PFSK-1 (cell line): ENCODE measurements at regions not wholly inside any gene's neighbourhood (a gene's known extent, or its start where the extent isn't known, plus 50 kb on each side); places are given as distances from the start of the nearest gene placed in this dataset.

Experiments used
- POLR2AphosphoS5 ChIP-seq: IDR thresholded peaks from 2 replicates; pipeline ENCODE4 v1.6.1; 2012; ENCODE audit warnings: low read depth, mild to moderate bottlenecking, control low read depth, low read length, moderate library complexity
- REST ChIP-seq, 2 experiments: IDR thresholded peaks; 2 replicates each; pipeline versions ENCODE4 v1.6.1 to v1.8.0; 2011 to 2012; ENCODE audit warnings: low read depth in 2 of 2, low read length in 2 of 2, control low read depth in 1 of 2, inconsistent platforms in 1 of 2, mild to moderate bottlenecking in 1 of 2, moderate library complexity in 1 of 2; ENCODE audit not compliant: insufficient read depth in 1 of 2
- SIN3A ChIP-seq: IDR thresholded peaks from 2 replicates; pipeline ENCODE4 v1.6.1; 2012; ENCODE audit warnings: mild to moderate bottlenecking, low read length, moderate library complexity, borderline replicate concordance; ENCODE audit not compliant: insufficient read depth

- TF ChIP-seq POLR2AphosphoS5 (no peak), REST (IDR thresholded peaks at IDR 0.05; ENCODE audit: insufficient read depth in 1 of 2, low read depth in 2 of 2, low read length in 2 of 2) (no peak), SIN3A (no peak)
These were observed 1044.6 kb upstream of the GJE1 start for GRCh38 chr6:141088171-141088570.
